ENCODE measurements at regions not wholly inside any gene's neighbourhood (a gene's known extent, or its start where the extent isn't known, plus 50 kb on each side); places are given as distances from the start of the nearest gene placed in this dataset.

GRCh38 chr1:228854907-228855306 lies 119.6 kb downstream of the RHOU start:
- no peak overlapping the region for H3K18ac ChIP-seq (ENCODE audit: low read length)
- no peak overlapping the region for H2BK15ac ChIP-seq (replicated peaks; ENCODE audit: low read depth)
- H3K4me2 ChIP-seq (ENCODE audit: low read length), result no peak overlapping the region
- H3K36me3 ChIP-seq (ENCODE audit: control insufficient read depth, insufficient read depth, low read length), result no peaks in the 10 kb centered on the region
- no peak for DNase-seq
- no peak overlapping the region for H2BK5ac ChIP-seq (ENCODE audit: low read length)
- no peak overlapping the region for H3K9ac ChIP-seq (ENCODE audit: low read length)
- no peak overlapping the region for H3K27ac ChIP-seq (ENCODE audit: low read depth, low read length)
- no peaks in the 10 kb centered on the region for H3K79me1 ChIP-seq (ENCODE audit: low read length)
- H3K79me2 ChIP-seq (ENCODE audit: control insufficient read depth, insufficient read depth, low read length), result no peaks in the 10 kb centered on the region
- no CpG with 5 or more reads among the region's 3 CpGs for WGBS (ENCODE audit: extremely low coverage, insufficient coverage, low lambda C conversion rate)
- H3K56ac ChIP-seq (ENCODE audit: low read length), result no peak overlapping the region
- H3K4me1 ChIP-seq (ENCODE audit: control insufficient read depth, low read depth, low read length), result no peaks in the 10 kb centered on the region
- H3K4ac ChIP-seq (ENCODE audit: low read depth, low read length), result no peak overlapping the region
- no peak overlapping the region for H2AK5ac ChIP-seq (ENCODE audit: low read length)
- no peak overlapping the region for H3K4me3 ChIP-seq (ENCODE audit: low read length)
- no peak overlapping the region for H3K23ac ChIP-seq (ENCODE audit: low read length)
- H3K27me3 ChIP-seq (ENCODE audit: insufficient read depth, low read length, poor library complexity), result no peaks in the 10 kb centered on the region
- no peak overlapping the region for H4K8ac ChIP-seq (ENCODE audit: low read depth, low read length)
- H4K5ac ChIP-seq (ENCODE audit: low read length), result no peak overlapping the region
- H2BK120ac ChIP-seq (ENCODE audit: low read depth, low read length), result no peak overlapping the region

GRCh38 chr1:228857611-228858010 lies 122.3 kb downstream of the RHOU start:
- Histone ChIP-seq H3K79me2 (ENCODE audit: control insufficient read depth, insufficient read depth, low read length) (no peaks in the 10 kb centered on the region), H4K5ac (ENCODE audit: low read length) (no peak overlapping the region), H3K27ac (ENCODE audit: low read depth, low read length) (no peak overlapping the region), H4K8ac (ENCODE audit: low read depth, low read length) (no peak overlapping the region), H2BK120ac (ENCODE audit: low read depth, low read length) (no peak overlapping the region), H3K4me2 (ENCODE audit: low read length) (no peak overlapping the region), H3K79me1 (ENCODE audit: low read length) (no peaks in the 10 kb centered on the region), H3K9ac (ENCODE audit: low read length) (no peak overlapping the region), H2BK5ac (ENCODE audit: low read length) (no peak overlapping the region), H3K27me3 (ENCODE audit: insufficient read depth, low read length, poor library complexity) (no peaks in the 10 kb centered on the region), H2AK5ac (ENCODE audit: low read length) (no peak overlapping the region), H2BK15ac (replicated peaks; ENCODE audit: low read depth) (no peak overlapping the region), H3K18ac (ENCODE audit: low read length) (no peak overlapping the region), H3K56ac (ENCODE audit: low read length) (no peak overlapping the region), H3K23ac (ENCODE audit: low read length) (no peak overlapping the region), H3K4ac (ENCODE audit: low read depth, low read length) (no peak overlapping the region), H3K36me3 (ENCODE audit: control insufficient read depth, insufficient read depth, low read length) (no peaks in the 10 kb centered on the region), H3K4me3 (ENCODE audit: low read length) (no peak overlapping the region), H3K4me1 (ENCODE audit: control insufficient read depth, low read depth, low read length) (no peaks in the 10 kb centered on the region)
- no peak for DNase-seq

DNA sequence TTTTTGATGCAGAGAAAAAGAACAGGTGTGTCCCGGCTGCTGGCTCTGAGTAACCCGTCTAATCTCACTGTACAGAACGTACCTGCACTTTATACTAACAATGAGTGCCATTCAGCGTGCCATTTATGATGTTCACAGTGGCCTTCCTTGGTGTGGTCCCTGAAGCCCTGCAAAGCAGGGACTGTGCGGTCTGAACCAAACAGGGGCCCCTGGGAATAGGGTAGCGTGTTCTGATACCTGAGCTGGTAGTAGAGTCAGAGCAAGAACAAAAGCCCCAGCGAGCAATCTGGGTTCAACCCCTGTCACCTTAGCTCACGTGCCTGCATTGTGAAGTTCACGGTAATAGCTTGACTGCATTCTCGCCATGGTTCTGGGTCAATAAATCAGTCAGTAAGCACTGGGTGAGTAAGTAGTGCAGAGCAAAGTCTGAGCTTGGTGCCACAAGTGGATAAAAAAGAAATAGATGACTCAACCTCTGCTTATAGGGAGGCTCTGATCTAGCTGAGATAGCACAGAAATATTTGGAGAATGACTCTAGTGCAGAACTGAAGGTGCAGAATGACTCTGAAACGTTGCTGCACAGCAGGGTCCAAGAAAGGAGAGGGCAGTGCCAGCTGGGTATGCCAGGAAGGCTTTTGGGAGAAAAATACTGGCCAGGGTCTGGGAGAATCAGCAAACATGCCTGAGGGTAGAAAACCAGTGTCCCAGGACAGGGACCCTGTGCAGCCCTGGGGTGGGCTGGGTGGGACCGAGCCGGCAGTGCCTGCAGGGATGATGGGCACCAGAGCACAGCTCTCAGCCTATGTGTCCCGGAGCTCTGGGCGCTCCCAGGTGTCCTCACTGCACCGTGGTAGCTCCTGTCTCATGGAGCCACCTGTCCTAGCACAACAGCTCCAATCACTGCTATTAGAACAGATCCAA lies 125.9 kb downstream of the RHOU start:
- H3K79me1 ChIP-seq (ENCODE audit: low read length), result no peaks in the 10 kb centered on the region
- no peak overlapping the region for H2BK15ac ChIP-seq (replicated peaks; ENCODE audit: low read depth)
- H3K9ac ChIP-seq (ENCODE audit: low read length), result no peak overlapping the region
- no peak overlapping the region for H4K8ac ChIP-seq (ENCODE audit: low read depth, low read length)
- H4K5ac ChIP-seq (ENCODE audit: low read length), result no peak overlapping the region
- no peak overlapping the region for H2AK5ac ChIP-seq (ENCODE audit: low read length)
- H3K4ac ChIP-seq (ENCODE audit: low read depth, low read length), result no peak overlapping the region
- no peak for DNase-seq
- no CpG with 5 or more reads among the region's 16 CpGs for WGBS (ENCODE audit: extremely low coverage, insufficient coverage, low lambda C conversion rate)
- H3K4me3 ChIP-seq (ENCODE audit: low read length), result no peak overlapping the region
- H3K56ac ChIP-seq (ENCODE audit: low read length), result no peak overlapping the region
- H3K27me3 ChIP-seq (ENCODE audit: insufficient read depth, low read length, poor library complexity), result no peaks in the 10 kb centered on the region
- peaks cover 8% of the 10 kb centered on the region for H3K4me1 ChIP-seq (ENCODE audit: control insufficient read depth, low read depth, low read length)
- H3K18ac ChIP-seq (ENCODE audit: low read length), result no peak overlapping the region
- H3K36me3 ChIP-seq (ENCODE audit: control insufficient read depth, insufficient read depth, low read length), result no peaks in the 10 kb centered on the region
- H3K23ac ChIP-seq (ENCODE audit: low read length), result no peak overlapping the region
- H3K27ac ChIP-seq (ENCODE audit: low read depth, low read length), result no peak overlapping the region
- no peak overlapping the region for H2BK5ac ChIP-seq (ENCODE audit: low read length)
- no peaks in the 10 kb centered on the region for H3K79me2 ChIP-seq (ENCODE audit: control insufficient read depth, insufficient read depth, low read length)
- no peak overlapping the region for H2BK120ac ChIP-seq (ENCODE audit: low read depth, low read length)
- H3K4me2 ChIP-seq (ENCODE audit: low read length), result no peak overlapping the region

DNA sequence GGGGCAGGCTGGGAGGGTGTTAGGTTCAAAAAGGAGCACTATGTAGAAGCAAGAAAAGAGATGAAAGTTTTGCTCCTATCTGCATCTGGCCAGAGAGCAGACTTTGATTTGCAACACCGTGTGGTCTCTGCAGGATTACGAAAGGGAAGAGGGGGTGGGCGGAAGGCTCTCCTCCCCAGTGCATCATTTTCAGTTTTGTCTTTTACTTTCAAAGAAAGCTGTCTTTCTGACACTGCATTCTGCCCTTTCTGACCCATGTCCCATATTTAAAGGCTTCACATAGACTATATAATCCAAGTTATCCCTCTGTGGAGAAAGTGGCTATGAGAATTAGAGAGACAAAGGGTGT lies 126.5 kb downstream of the RHOU start:
- no peaks in the 10 kb centered on the region for H3K27me3 ChIP-seq (ENCODE audit: insufficient read depth, low read length, poor library complexity)

GRCh38 chr1:228862542-228863505 lies 127.5 kb downstream of the RHOU start:
- peaks cover 8% of the 10 kb centered on the region for H3K4me1 ChIP-seq (ENCODE audit: control insufficient read depth, low read depth, low read length)
- no peaks in the 10 kb centered on the region for H3K27me3 ChIP-seq (ENCODE audit: insufficient read depth, low read length, poor library complexity)

More for the DNA sequence above, 126.5 kb downstream of the RHOU start:
- Histone ChIP-seq H3K79me1 (ENCODE audit: low read length) (no peaks in the 10 kb centered on the region), H3K18ac (ENCODE audit: low read length) (no peak overlapping the region), H3K36me3 (ENCODE audit: control insufficient read depth, insufficient read depth, low read length) (no peaks in the 10 kb centered on the region), H3K4me2 (ENCODE audit: low read length) (no peak overlapping the region), H3K56ac (ENCODE audit: low read length) (no peak overlapping the region), H3K9ac (ENCODE audit: low read length) (no peak overlapping the region), H2BK5ac (ENCODE audit: low read length) (no peak overlapping the region), H3K23ac (ENCODE audit: low read length) (no peak overlapping the region), H4K8ac (ENCODE audit: low read depth, low read length) (no peak overlapping the region), H3K4ac (ENCODE audit: low read depth, low read length) (no peak overlapping the region), H3K79me2 (ENCODE audit: control insufficient read depth, insufficient read depth, low read length) (no peaks in the 10 kb centered on the region), H2BK120ac (ENCODE audit: low read depth, low read length) (no peak overlapping the region), H3K4me3 (ENCODE audit: low read length) (no peak overlapping the region), H3K27ac (ENCODE audit: low read depth, low read length) (no peak overlapping the region), H4K5ac (ENCODE audit: low read length) (no peak overlapping the region), H2AK5ac (ENCODE audit: low read length) (no peak overlapping the region), H3K4me1 (ENCODE audit: control insufficient read depth, low read depth, low read length) (peaks cover 8% of the 10 kb centered on the region), H2BK15ac (replicated peaks; ENCODE audit: low read depth) (no peak overlapping the region)
- no CpG with 5 or more reads among the region's 3 CpGs for WGBS (ENCODE audit: extremely low coverage, insufficient coverage, low lambda C conversion rate)
- DNase-seq, result no peak

More at GRCh38 chr1:228862542-228863505, 127.5 kb downstream of the RHOU start:
- no peak overlapping the region for H2AK5ac ChIP-seq (ENCODE audit: low read length)
- H4K5ac ChIP-seq (ENCODE audit: low read length), result no peak overlapping the region
- peak overlapping the region; percentile 6 for H3K56ac ChIP-seq (ENCODE audit: low read length)
- H2BK5ac ChIP-seq (ENCODE audit: low read length), result no peak overlapping the region
- WGBS (ENCODE audit: extremely low coverage, insufficient coverage, low lambda C conversion rate), result no CpG with 5 or more reads among the region's 13 CpGs
- H3K18ac ChIP-seq (ENCODE audit: low read length), result no peak overlapping the region
- H3K36me3 ChIP-seq (ENCODE audit: control insufficient read depth, insufficient read depth, low read length), result no peaks in the 10 kb centered on the region
- H3K4me3 ChIP-seq (ENCODE audit: low read length), result no peak overlapping the region
- H3K79me1 ChIP-seq (ENCODE audit: low read length), result no peaks in the 10 kb centered on the region
- H3K27ac ChIP-seq (ENCODE audit: low read depth, low read length), result no peak overlapping the region
- H3K4ac ChIP-seq (ENCODE audit: low read depth, low read length), result no peak overlapping the region
- H2BK15ac ChIP-seq (replicated peaks; ENCODE audit: low read depth), result no peak overlapping the region
- no peak for DNase-seq
- H4K8ac ChIP-seq (ENCODE audit: low read depth, low read length), result no peak overlapping the region
- no peak overlapping the region for H3K9ac ChIP-seq (ENCODE audit: low read length)
- H3K79me2 ChIP-seq (ENCODE audit: control insufficient read depth, insufficient read depth, low read length), result no peaks in the 10 kb centered on the region
- H3K4me2 ChIP-seq (ENCODE audit: low read length), result no peak overlapping the region
- H2BK120ac ChIP-seq (ENCODE audit: low read depth, low read length), result no peak overlapping the region
- H3K23ac ChIP-seq (ENCODE audit: low read length), result no peak overlapping the region

Data from mesendoderm (in vitro differentiated cells).